AG09309 (cell line): ENCODE measurements at regions not wholly inside any gene's neighbourhood (a gene's known extent, or its start where the extent isn't known, plus 50 kb on each side); places are given as distances from the start of the nearest gene placed in this dataset.

Experiments used
- DNase-seq: peaks from one replicate; pipeline ENCODE4 v3.0.0-alpha.2; 2010; ENCODE audit warnings: low read depth
- H3K4me3 ChIP-seq: 2 replicates; pipeline ENCODE4 v1.5.1; 2011; ENCODE audit warnings: mild to moderate bottlenecking, low read depth, low read length, moderate library complexity; ENCODE audit not compliant: control insufficient read depth
- TF ChIP-seq, protein P1 (sequence below): IDR thresholded peaks from 2 replicates; pipeline ENCODE4 v1.5.1; 2011; ENCODE audit warnings: mild to moderate bottlenecking, low read depth, low read length, inconsistent platforms; ENCODE audit not compliant: insufficient read depth, control insufficient read depth; ENCODE audit errors: missing control alignments

DNA sequence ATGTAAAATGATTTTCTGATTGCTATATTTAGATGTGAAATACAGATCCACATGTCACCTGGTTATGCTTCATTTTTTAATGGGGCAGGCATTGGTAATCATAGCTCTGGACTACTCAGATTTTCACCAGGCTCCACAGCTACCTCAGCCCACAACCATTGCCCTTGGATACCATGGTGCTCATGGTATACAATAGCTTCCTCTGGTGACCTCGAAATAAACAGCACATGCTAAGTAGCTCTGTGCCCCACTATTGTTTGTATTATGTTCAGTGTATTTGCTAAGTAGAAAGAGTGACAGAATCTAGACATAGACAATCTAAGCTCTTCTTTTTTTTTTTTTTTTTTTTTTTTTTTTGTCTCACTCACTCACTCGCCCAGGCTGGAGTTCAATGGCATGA lies 274.4 kb upstream of the USP15 start:
- H3K4me3 ChIP-seq, result no peak overlapping the region
- TF ChIP-seq, protein P1, sequence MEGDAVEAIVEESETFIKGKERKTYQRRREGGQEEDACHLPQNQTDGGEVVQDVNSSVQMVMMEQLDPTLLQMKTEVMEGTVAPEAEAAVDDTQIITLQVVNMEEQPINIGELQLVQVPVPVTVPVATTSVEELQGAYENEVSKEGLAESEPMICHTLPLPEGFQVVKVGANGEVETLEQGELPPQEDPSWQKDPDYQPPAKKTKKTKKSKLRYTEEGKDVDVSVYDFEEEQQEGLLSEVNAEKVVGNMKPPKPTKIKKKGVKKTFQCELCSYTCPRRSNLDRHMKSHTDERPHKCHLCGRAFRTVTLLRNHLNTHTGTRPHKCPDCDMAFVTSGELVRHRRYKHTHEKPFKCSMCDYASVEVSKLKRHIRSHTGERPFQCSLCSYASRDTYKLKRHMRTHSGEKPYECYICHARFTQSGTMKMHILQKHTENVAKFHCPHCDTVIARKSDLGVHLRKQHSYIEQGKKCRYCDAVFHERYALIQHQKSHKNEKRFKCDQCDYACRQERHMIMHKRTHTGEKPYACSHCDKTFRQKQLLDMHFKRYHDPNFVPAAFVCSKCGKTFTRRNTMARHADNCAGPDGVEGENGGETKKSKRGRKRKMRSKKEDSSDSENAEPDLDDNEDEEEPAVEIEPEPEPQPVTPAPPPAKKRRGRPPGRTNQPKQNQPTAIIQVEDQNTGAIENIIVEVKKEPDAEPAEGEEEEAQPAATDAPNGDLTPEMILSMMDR, result no peak
- no peak for DNase-seq

DNA sequence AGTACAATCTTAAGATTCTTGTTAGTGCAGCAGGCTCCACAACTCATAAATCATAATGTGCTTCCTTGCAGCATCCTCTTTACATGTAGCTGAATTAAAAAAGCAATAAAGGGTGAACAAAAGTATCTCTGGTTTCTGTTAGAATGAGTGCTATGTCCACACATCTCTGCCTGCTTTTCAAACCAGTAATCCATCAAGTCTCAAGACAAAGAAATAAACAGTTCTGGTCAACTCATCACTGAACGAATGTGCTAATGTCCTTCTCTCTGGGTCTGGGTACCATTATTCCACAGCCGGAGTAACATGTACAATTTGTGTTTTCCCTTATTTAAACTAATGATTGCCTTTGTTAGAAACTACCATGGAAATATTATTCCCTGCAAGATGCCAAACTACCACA lies 273.0 kb upstream of the USP15 start:
- DNase-seq, result no peak
- H3K4me3 ChIP-seq, result no peak overlapping the region
- TF ChIP-seq, protein P1, result no peak

- H3K4me3 ChIP-seq, result no peak overlapping the region
- DNase-seq, result no peak
- TF ChIP-seq, protein P1, result no peak
These were observed 268.5 kb upstream of the USP15 start for GRCh38 chr12:61991661-61992060.

DNA sequence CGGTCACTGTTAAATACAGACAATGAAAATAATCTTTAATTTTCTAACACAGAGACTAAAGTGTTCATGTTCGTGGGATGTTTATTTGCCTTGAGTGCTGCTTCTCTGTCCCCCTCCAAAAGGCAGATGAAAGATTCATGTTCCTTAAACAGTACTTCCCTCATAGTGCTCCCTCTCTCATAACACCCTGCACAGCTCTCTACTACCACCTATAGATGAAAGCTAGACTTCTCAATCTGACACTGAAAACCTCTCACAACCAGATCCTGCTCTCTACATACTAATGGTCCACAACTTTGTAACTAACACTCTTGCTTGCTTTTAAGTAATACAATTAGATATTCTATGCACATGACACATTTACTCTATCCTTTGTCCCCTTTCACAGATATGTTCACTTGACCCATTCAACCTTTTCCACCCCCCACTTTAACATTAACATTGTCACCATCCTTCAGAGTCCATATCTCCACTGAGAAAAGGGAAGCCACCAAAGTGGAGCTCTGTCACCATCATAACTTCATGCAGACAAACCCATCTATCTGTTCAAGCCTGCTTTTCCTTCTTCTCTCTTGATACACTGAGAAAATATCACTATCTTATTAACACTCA lies 266.4 kb upstream of the USP15 start:
- TF ChIP-seq, protein P1, result peak; percentile 33
- no peak for DNase-seq
- no peak overlapping the region for H3K4me3 ChIP-seq

DNA sequence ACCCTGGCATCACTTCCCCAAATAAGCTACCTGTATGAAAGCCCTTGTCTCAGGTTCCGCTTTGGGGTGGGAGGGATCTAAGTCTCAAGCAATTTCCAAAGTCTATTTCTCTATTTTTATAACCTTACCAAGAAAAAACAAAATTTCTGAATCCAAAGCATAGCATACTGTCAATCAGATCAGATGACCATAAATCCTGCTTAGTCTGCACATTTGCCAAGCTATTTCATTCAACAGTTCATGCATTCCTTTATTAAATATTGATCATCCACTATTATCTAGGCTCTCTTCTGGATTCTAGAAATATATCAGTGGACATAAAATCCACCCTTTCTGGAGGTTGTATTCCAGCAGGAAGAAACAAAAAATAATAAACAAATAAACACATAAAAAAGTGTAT lies 263.5 kb upstream of the USP15 start:
- no peak overlapping the region for H3K4me3 ChIP-seq
- no peak for DNase-seq
- TF ChIP-seq, protein P1, result no peak

DNA sequence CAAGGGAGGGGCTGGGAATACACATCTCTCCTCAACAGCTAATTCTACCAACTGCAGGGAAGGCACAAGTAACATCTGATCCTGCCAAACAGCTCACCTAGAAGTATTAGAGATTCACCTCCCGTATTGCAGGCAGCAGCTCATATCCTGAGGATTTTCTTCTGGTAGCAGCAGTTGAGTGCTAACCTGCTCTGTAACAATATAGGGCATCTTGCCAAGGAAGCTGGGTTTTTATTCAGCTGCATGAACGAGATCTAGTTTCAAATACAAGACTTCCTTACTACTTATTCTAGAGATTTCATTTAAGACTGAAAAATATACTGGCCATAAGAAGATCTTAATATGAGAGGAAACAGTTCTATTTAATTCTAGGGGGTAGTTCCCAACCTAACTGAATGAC lies 261.4 kb upstream of the USP15 start:
- DNase-seq, result no peak
- H3K4me3 ChIP-seq, result no peak overlapping the region
- TF ChIP-seq, protein P1, result no peak

DNA sequence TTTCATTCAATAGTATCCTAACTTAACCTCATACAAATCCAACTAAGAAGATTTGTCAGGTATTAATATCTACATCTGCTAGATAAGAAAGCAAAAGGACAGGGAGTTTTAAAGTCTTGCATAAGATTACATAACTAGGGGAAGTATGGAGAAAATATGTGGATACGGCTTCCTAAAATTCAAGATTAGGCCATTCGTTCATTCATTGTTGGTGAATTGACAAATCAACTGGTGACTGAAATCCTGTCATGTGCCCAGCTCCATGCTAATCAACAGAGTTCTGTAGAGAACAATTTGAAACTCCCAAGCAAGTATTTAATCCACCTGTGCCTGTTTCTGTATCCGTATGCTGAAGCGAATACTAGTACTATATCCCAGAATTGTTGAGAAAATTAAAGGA lies 260.9 kb upstream of the USP15 start:
- DNase-seq, result no peak
- H3K4me3 ChIP-seq, result no peak overlapping the region
- TF ChIP-seq, protein P1, result no peak
